Activated naive CD4-positive, alpha-beta T cell treated with Interleukin-2 at 50 U/mL for 16 hours (primary cell): ENCODE measurements at regions not wholly inside any gene's neighbourhood (a gene's known extent, or its start where the extent isn't known, plus 50 kb on each side); places are given as distances from the start of the nearest gene placed in this dataset.
A peak's percentile ranks its signal among the peaks of the same experiment; 100 is the strongest.

ENCODE experiments used
- DNase-seq: peaks from one replicate; pipeline ENCODE4 v3.0.0-alpha.2; 2020

DNA sequence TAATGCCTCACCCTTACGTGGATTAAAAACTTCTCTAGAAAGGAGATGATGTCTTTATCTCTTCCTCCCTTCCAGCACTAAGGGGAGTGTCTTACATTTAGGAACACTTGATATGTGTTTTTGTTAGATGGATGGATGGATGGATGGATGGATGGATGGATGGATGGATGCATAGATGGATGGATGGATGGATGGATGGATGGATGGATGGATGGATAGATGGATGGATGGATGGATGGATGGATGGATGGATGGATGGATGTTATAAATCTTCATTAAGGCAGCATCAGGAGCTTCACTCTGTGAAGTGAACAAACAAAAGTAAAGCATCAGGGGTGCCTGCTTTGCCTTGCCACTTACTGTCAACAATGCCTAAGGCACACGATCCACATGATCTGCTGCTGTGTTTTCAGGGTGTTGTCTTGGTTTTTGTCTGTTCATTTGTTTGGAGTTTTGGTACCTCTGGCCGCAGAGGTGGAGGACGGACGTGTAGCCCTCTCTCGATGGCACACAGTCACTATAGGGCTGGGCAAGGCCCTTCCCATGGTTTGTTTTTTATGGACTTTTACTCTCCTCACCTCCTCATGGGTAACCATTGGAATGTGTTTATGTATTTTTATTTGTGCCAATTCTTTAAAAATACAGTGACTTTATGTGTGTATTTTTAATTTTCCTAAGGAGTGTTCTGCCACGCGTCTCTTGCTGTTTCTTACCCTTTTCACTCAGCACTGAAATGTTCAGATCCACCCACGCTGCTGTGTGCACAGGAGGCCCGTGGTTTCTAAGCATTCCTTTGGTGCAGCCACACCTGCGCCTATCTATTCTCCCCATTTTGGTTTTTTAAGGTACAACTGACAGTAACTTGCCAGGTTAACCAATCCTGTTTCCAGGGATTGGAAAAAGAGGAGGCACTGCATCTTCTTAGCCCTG lies 91.8 kb upstream of the ENPP6 start:
- DNase-seq = peak; percentile 40

DNA sequence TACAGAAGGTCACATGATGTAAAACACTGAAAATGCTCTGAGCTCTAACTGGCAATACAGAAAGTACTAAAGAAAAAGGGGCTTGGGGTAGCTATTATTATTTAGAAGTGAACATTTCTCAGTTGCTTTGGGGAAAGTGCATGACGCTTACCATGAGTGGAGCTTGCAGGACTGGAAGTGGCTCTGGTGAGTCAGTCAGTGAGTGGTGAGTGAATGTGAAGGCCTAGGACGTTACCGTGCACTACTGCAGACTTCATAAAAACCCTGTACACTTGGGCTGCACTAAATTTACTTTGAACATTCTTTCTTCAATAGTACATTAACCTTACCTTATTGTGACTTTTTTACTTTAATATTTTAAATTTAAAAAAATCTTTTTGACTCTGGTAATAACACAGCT lies 89.3 kb upstream of the ENPP6 start:
- no peak for DNase-seq

DNA sequence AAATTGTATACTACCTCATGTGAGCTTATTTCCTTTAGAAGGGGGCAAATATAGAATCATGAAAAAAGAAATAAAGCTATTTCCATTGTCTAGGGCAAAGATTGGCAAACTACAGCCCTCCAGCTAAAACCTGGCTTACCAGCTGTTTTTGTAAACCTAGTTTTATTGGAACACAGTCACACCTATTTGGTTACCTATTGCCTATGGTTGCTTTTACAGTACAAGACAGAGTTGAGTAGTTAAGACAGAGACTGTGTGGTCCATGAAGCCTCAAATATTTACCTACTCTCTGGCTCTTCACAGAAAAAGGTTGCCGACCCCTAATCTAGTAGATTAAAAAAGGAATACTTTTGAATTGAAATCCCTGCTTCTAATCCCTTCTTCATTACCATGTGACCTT lies 88.8 kb upstream of the ENPP6 start:
- DNase-seq = no peak

DNA sequence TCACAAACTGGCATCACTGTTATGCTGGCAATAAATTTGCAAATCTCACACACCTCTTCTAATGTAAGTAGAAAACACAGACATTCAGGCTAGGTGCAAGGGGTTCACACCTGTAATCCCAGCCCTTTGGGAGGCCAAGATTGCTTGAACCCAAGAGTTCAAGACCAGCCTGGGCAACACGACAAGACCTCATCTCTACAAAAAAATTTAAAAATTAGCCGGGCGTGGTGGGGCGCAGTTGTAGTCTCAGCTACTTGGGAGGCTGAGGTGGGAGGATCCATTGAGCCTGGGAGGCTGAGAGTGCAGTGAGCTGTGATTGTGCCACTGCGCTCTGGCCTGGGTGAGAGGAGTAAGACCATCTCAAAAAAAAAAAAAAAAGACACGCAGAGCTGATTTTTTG lies 83.1 kb upstream of the ENPP6 start:
- DNase-seq = no peak

DNA sequence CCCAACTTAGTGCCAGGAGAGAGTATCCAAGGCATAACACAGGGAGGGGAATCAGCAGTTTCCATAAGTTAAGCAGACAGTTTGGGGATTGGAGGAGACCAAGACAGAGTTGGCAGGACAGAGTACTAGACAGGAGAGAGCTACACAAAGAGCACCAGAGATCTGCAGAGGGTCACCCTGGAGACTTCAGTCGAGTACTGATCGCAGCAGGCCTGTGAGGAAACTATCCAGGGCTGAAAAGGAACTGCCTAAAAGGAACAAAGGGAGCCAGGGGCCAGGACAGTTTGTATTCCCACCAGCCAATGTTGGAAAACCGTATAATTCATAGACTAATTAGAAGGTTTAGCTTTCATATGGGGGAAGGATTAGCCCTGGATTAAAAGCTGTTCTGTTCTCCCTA lies 80.6 kb upstream of the ENPP6 start:
- DNase-seq = no peak

DNA sequence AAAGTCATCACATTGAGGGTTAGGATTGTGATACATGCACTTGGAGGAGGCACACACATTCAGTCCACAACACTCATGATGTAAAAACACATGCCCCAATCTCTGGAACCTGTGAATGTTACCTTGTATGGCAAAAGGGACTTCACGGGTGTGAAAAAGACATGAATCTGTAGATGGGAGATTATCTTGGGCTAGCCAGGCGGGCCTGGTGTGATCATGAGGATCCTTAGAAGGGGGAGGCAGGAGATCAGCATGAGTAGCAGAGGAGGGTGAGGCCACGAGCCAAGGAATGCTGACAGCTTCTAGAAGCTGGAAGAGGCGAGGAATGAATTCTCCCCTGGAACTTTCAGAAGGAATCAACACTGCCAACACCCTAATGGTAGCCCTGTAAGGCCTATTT lies 77.5 kb upstream of the ENPP6 start:
- DNase-seq = no peak

DNA sequence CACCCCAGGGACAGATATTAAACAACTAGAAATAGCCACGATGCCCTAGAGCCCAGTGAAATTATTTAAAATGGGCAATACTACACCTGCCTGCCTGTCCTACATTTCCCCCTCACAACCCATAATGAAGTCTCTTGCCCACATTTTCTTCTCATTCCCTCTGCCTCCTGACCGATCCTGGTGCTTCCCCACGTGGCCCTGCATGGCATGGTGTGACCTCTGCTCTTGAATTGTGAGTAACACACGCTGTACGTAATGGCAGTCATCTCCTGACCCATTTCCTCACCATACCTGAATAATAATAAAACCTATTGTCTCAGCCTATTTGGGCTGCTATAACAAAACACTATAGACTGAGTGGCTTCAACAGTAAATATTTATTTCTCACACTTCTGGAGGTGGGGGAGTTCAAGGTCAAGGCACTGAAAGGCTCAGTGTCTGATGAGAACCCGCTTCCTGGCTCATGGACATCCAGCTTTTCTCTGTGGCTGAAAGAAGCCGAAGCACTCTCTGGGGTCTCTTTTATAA lies 77.0 kb upstream of the ENPP6 start:
- DNase-seq = no peak

DNA sequence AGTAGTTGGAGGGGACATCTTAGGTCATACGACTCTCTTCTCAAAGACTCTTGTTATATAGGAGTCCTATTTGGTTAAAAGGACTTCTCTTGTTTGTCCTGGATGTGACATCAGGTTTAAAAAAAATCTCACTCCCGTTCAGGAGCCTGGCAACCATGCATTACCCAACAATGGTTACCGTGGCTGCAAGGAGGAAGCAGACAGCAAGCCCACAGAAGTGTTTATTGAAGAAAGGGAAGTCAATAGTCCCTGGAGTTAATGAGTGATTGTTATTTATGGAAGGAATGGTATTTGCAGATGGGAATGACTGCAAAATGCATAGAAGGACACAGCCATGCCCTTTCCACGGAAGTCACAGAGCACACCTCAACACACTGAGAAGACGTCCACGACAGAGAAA lies 75.9 kb upstream of the ENPP6 start:
- no peak for DNase-seq

DNA sequence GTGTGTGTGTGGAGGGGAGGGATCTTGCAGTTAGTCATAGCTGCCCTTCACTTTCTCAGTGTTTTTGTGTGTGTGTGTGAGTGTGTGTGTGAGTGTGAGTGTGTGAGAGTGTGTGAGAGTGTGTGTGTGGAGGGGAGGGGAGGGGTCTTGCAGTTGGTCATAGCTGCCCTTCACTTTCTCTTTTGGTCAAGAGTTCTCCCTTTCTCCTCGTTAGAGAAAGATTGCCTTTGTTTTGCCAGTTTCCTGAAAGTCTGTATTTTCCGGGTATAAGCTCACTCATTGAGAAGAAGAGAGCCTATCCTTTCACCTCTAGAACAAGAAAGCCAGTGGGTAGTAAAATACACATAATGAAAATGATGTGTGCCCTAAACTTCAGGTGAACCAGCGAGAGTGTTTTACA lies 75.2 kb upstream of the ENPP6 start:
- no peak for DNase-seq

DNA sequence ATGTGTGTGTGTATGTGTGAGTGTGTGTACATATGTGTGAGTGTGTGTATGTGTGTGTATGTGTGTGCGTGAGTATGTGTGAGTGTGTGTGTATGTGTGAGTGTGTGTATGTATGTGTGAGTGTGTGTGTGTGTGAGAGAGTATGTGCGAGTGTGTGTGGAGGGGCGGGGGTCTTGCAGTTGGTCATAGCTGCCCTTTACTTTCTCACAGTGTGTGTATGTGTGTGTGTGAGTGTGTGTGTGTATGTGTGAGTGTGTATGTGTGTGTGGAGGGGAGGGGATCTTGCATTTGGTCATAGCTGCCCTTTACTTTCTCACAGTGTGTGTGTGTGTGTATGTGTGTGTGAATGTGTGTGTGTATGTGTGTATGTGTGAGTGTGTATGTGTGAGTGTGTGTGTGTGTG lies 74.8 kb upstream of the ENPP6 start:
- no peak for DNase-seq

DNA sequence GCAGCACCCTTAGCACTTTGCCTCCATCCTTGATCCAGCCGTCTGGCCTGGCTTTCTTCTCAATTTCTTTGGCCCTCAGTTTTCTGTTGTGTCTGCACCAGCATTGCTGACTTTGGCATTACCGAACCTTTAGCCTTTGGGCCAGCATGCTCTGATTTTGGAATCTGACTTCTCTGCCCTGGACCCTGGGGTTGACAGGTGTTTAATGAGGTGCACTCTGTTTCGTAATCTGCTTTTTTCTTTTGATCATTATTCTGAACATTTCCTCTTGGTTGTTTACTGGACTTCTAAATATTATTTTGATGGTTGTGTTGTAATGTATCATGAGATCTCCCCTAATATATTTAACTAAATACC lies 71.5 kb upstream of the ENPP6 start:
- DNase-seq = no peak

DNA sequence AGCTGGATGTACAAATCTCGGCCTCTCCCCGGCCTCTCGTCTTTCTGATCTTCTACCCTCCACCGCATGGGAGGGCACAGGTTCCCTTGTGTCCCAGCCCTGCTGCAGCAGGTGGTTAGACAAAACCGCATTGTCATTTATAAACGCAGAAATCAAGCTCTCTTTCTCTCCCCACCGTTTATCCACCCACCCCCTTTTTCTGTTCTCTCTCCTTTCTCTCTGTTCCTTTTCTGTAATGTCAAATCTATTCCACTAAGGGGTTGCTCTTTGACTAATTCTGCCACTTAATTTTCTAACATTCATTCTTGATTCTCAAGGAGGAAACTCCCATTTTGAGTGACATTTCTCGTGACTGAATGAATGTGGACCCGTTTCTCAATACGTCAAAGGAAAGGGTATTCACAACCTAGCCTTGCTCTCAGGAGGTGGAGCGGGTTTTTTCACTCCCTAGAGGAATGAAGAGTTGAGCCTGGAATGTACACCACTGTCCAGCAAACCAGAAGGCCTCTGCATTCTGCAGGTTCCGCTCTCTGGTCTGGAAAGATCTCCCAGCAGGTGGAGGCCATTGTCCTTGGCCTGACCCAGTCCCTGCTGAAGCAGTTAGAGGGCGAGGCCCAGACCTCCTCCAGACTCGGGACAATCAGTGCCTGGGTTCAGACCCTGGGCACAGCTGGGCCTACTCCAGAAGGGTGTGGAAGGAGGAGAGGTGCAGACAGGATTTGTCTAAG lies 70.9 kb upstream of the ENPP6 start:
- peak; percentile 55 for DNase-seq

DNA sequence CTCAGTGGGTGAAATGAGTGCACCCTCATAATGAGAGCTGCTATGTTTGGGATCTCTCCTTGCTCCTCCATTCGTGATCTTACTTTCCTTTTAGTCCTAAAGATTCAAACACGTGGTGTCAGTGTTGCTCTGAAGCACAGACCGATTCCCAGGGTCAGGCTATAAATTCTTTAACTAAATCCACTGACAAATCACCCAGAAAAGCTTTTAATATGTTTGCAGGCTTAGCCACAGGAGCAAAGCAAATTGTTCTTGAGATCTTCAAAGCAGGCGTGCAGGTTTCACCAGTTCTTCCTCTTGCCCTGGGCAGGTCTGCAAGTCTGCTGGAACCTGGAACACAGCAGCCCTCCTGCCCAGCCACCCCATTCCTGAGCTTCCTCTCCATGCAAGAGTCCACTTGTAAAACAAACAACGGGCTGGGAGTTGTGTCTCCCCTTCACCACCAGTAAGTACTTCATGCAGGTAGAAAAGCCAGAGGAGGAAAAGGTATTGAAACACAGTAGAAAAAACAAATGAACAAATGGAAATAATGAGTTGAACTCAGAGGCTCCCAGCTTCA lies 70.1 kb upstream of the ENPP6 start:
- DNase-seq = no peak

DNA sequence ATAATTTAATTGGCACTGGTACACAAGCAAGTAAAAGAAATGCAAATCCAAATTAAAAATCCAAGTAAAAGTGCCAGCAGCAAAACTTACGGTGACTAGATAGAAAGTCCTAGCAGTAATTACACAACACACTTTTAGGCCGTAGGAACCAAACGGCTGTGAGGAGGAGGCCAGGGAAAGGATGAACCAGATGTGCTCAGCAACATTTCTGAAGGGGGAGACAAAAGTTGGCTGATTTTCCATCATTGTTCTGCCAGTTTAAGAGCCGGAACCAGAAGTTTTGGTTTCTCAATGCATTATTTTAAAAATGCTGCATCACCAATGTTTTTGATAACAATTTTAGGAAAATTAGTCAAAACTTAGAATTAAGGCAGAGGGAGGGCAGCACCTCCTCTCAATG lies 68.7 kb upstream of the ENPP6 start:
- DNase-seq = no peak

DNA sequence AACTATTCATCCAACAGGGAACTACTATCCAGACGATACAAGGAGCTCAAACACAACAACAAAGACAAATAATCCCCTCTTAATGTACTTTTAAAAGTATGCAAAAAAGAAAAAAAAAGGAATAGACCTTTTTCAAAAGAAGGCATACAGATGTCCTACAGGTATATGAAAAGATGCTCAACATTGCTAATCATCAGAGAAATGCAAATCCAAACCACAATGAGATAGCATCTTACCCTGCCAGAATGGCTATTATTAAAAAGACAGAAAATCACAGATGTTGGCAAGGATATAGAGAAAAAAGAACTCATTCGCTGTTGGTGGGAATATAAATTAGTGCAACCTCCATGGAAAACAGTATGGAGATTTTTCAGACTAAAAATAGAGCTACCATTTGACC lies 67.1 kb upstream of the ENPP6 start:
- DNase-seq = no peak

DNA sequence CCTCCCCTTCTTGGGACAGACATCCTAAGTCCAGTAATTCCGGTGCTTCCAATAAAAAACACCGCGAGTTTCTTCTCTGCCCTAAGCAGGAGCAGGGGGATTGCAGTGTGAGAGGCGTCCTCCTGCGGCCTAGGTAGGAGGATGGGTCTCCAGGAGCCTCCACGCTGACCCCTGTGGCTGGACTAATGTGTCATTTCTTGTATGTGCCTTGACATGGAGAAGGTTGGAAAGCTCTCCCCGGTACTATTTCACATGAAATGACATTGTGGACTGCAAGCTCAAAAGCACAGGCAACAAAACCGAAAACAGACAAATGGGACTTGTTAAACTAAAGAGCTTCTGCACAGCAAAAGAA lies 66.6 kb upstream of the ENPP6 start:
- no peak for DNase-seq

DNA sequence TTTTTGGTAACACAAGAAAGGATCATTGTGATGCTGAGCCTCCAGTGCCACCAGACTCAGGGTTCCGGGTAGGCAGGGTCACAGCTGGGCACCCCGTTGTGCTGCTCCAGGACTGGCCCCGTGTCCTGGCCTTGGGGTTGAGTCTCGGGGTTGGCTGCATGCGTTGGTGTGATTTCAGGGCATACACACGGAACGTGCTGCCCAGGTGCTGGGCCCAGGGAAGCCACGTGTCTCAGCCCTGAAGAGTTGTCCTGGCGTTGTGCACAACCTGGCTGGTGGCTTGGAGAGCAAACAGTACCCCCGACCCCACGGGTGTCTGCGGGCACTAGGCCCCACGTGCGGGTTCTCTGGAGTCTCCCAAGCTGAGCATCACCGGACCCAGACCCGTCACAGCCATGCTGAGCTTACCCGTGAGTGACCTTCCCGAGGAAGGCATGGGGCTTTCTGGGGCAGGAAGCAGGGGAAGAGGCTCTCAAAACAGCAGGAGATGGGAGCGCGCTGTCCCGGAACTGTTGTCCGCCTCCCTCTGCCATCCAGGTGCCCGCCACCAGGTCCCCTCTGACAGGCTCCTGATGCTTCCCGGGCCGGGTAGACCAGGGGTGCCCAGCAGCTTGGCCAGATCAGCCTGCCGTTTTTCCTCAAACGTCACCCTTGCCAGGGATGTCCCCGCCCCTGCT lies 66.1 kb upstream of the ENPP6 start:
- DNase-seq = no peak

DNA sequence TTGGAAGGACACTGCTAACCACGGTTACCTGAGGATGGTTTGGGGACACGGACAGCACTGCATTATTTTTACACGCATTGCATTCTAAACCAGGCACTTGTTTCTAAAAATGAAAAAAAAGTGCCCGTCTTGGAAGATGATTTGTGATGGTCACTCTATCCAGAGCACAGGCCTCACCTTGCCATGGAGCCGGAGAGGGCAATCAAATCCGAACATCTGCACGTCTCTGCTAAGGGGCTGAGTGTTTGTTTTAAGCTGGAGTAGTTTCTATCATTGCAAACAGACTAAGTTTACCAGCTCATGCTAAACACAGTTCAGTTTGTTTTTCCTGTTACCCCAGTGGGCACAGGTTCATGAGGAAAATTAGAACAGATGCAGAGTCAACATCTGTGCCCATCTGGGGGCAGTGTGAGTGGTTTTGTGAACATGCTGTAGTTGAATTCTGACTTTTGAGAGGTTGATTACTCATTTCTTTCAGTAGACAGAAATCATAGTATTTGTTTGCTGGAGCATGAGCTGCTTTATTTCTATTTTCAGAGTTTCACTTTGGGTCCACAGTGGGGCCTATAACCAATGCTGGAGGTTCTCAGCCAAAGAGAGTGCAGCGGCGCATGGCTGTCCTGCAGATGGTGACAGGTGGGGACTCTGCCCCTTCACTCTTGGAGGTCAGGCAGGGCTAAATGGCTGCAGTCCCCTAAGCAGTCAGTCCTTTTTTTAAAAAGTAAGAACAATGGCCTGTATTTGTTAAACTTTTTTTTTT lies 65.4 kb upstream of the ENPP6 start:
- DNase-seq = peak; percentile 60

DNA sequence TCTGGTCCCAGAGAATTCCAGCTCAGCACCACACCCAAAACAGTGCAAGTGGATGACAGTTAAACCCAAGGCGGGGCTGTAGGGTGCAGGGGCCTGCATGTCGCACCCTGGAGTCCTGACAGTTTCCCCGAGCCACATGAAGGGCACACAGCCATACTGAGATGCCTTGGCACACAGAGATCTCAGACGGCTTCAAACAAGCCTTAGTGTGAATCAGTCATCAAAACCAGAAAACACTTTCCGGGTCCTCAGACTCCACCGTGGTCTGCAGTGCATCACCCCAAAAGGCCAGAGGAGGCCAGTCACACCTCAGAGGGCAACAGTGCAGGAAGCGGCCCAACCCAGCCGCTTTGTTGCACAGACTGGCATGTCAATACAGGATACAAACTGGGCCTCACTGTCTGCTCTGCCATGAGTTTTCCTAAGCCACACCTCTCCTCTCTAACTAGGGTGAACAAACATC lies 64.6 kb upstream of the ENPP6 start:
- peak; percentile 62 for DNase-seq

DNA sequence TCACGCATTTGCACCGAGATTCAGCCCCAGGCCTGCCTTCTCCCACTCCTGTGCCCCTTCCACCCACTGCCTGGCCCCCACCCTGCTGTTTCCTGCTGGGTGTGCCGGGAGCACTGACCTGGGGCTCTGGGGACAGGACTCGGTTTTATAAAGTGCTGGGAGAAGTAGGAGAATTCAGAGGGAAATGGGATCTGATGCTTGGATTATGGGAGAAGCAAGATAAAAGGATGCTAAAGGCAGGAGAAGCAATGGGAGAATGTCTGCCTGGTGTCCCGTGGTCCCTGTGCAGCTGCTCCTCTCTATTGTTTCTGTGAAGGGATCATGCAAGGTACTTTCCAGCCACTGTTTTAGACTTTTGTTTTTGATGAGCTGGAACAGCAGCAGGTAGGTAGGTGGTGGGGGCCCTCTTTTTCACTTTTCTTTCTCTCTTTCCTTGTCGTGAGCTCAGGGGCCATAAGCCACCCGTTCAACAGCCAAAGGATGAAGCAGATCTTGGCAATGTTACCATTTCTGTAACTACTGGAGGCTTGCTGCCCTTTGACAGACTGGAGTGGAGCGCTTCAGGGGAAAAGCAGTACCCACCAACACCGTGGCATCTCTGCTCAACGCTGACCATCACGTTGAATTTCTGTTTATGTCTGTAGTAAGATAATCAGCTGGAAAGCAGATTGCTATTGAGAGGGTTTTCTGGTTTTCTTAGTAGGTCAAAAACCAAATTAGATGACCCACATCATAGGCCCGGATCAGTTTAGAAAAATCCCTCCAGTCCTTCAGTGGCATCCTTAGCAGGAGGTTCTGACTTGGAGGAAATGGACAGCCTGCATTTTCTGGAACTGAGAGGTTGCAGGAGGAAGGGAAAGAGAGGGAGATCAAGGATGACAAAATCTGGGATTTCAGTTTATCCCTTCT lies 63.8 kb upstream of the ENPP6 start:
- peak; percentile 42 for DNase-seq

DNA sequence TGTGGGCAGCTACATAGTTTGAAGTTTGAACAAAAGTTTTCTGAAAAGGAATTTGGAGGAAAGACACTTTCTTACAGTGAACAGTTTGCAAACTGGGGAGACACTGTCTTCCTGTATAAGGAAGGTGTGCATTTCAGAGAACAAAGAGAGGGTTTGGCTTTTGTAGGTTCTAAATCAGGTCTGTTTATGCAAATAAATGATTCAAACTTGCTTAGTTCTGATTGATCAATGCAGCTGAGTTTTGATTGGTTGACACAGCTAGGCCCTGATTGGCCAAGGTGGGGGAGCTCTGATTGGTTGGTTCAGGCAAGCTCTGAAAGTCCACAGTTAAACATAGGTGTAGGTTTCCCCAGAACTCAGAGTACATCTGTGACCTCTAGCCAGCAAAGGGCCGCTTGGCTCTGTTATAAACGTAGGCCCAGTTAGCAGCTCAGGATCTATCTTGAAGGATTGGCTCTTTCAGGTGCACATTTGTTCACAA lies 63.0 kb upstream of the ENPP6 start:
- DNase-seq = peak; percentile 38
